K562 (cell line): ENCODE measurements at regions not wholly inside any gene's neighbourhood (a gene's known extent, or its start where the extent isn't known, plus 50 kb on each side); places are given as distances from the start of the nearest gene placed in this dataset.
"Not testable (repeated sequence)": the region's sequence is repeated elsewhere in the genome, so short reads cannot be mapped to it uniquely, and the experiment has no call there.

Experiments used
- ATAC-seq: fragments of 200-7000 bp; cut with Tn5 transposase; 3 replicates; pipeline ENCODE4 v1.9.1; 2020; ENCODE audit warnings: moderate library complexity
- BruUV-seq: library from RNA; stranded (reverse); fragments of 400-500 nt; replicated peaks from 2 replicates; lab custom pipeline; 2021; lab: Mats Ljungman, UMichigan
- CTCF ChIA-PET: fragments of 300-600 bp; formaldehyde crosslinking; extraction: SDS; loops from one replicate; lab custom pipeline; 2021; ENCODE audit warnings: low intra/inter-chr PET ratio; lab: Yijun Ruan, JAX
- POLR2A ChIA-PET: fragments of 300-600, 350-650 bp; sonication (Branson Sonifier 250); formaldehyde crosslinking; extraction: SDS; loops from one replicate; lab custom pipeline; 2021; ENCODE audit warnings: antibody characterized with exemption, inconsistent platforms; lab: Yijun Ruan, JAX
- DNase-seq, 4 experiments: peaks; one replicate each; pipeline versions ENCODE4 v3.0.0 to v3.0.0-alpha.2; 2011 to 2018; ENCODE audit warnings: low spot score in 3 of 4, mixed read lengths in 3 of 4; ENCODE audit errors: extremely low read depth in 1 of 4
- FAIRE-seq: peaks from 2 replicates; lab custom pipeline; 2011; peaks lifted over from hg19 to GRCh38; lab: Jason Lieb, UNC
- H2AFZ ChIP-seq: 2 replicates; pipeline ENCODE4 v1.6.0; 2011; ENCODE audit warnings: low read depth, low read length, control low read depth, inconsistent platforms
- H3K27ac ChIP-seq: fragments of 200-600 bp; 3 replicates; pipeline ENCODE4 v1.8.0; 2011; ENCODE audit warnings: low read depth, mild to moderate bottlenecking, control low read depth, inconsistent platforms, low read length, moderate library complexity, mixed read lengths; ENCODE audit errors: extremely low read depth
- H3K27me3 ChIP-seq, 2 experiments: fragments of 300-600 bp in 1 of 2; 2 replicates in 1 of 2; 3 replicates in 1 of 2; pipeline versions ENCODE4 v1.6.0 to v1.8.0; 2011; ENCODE audit warnings: inconsistent platforms in 2 of 2, low read length in 2 of 2, mild to moderate bottlenecking in 1 of 2, mixed read lengths in 1 of 2, moderate library complexity in 1 of 2; ENCODE audit not compliant: control insufficient read depth in 2 of 2, insufficient read depth in 2 of 2
- H3K36me3 ChIP-seq: fragments of 300-600 bp; 3 replicates; pipeline ENCODE4 v1.8.0; 2011; ENCODE audit warnings: mild to moderate bottlenecking, low read length, inconsistent platforms; ENCODE audit not compliant: control insufficient read depth, insufficient read depth
- H3K4me1 ChIP-seq, 2 experiments: fragments of 200-600 bp in 1 of 2; replicated peaks in 1 of 2; 2 replicates in 1 of 2; 3 replicates in 1 of 2; pipeline versions ENCODE4 v1.5.1 to v1.8.0; 2011; ENCODE audit warnings: inconsistent platforms in 2 of 2, low read length in 2 of 2, mild to moderate bottlenecking in 1 of 2, mixed read lengths in 1 of 2, moderate library complexity in 1 of 2; ENCODE audit not compliant: control insufficient read depth in 2 of 2, insufficient read depth in 2 of 2
- H3K4me2 ChIP-seq: 2 replicates; pipeline ENCODE4 v1.6.1; 2011; ENCODE audit warnings: low read length, control low read depth, inconsistent platforms, mixed read lengths; ENCODE audit not compliant: insufficient read depth
- H3K4me3 ChIP-seq: fragments of 200-600 bp; sonication (generic), shearing (Covaris generic); 2 replicates; pipeline ENCODE4 v1.5.1; 2016; ENCODE audit warnings: control low read depth, inconsistent platforms
- H3K79me2 ChIP-seq: fragments of 200-600 bp; 3 replicates; pipeline ENCODE4 v1.8.0; 2011; ENCODE audit warnings: low read length, inconsistent platforms; ENCODE audit not compliant: control insufficient read depth, insufficient read depth
- H3K9ac ChIP-seq, 2 experiments: 2 replicates each; pipeline versions ENCODE4 v1.6.0 to v1.6.1; 2011; ENCODE audit warnings: low read depth in 2 of 2, low read length in 2 of 2, control low read depth in 1 of 2, inconsistent platforms in 1 of 2, mild to moderate bottlenecking in 1 of 2, mixed read lengths in 1 of 2; ENCODE audit not compliant: insufficient read depth in 1 of 2
- H3K9me1 ChIP-seq: one replicate; pipeline ENCODE4 v1.6.0; 2011; ENCODE audit warnings: inconsistent platforms, mild to moderate bottlenecking, low read length, moderate library complexity; ENCODE audit not compliant: control insufficient read depth, insufficient read depth
- H3K9me3 ChIP-seq: replicated peaks from 2 replicates; pipeline ENCODE4 v1.5.1; 2011; ENCODE audit warnings: low read depth, low read length, inconsistent platforms; ENCODE audit not compliant: control insufficient read depth, insufficient read depth
- H4K20me1 ChIP-seq: replicated peaks from 2 replicates; pipeline ENCODE4 v1.6.1; 2011; ENCODE audit warnings: low read length, inconsistent platforms, mixed read lengths; ENCODE audit not compliant: control insufficient read depth, insufficient read depth
- U2AF1 ChIP-seq: fragments of 200-400 bp; formaldehyde crosslinking; optimal IDR thresholded peaks from 2 replicates; pipeline ENCODE3; 2017; ENCODE audit warnings: mild to moderate bottlenecking, low read depth, low read length, moderate library complexity
- WGBS: fragments of 100-300 bp; shearing (Covaris generic); methylation state at CpG from one replicate; pipeline ENCODE4 v1.1.6; 2016; ENCODE audit warnings: low coverage, mixed read lengths; ENCODE audit not compliant: insufficient coverage; ENCODE audit errors: missing lambda C conversion rate; 5-methylcytosine and 5-hydroxymethylcytosine counted together
- in situ Hi-C: fragments of 300-500 bp; cut with MboI; formaldehyde crosslinking; loops from 4 replicates; pipeline ENCODE4 v1.15.0; 2018; ENCODE audit warnings: inconsistent platforms, mixed read lengths
- intact Hi-C: fragments of 100-400 bp; cut with micrococcal nuclease; formaldehyde crosslinking; loops from 2 replicates; pipeline ENCODE4 v1.14.2; 2022

DNA sequence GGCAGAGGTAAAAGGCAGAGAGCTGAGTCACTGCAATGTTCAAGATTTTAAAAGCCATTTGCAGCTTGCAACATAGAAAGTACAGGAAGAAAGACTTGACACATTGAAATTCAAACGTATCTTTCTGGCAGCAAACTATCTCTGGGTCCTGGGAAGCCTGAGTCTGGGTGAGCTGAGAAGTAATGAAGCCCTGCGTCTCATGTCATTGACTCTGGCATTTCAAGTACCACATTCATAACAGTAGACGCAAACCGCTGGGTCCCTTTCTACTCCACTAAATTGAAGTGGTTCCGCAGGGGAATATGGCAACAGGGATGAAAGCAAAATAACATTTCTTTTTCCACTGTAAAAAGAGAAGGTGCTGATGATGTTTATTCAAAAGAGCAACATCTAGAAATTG is 694.3 kb downstream of the BRINP1 start:
- Histone ChIP-seq H3K79me2 (no peaks in the 10 kb centered on the region), H3K27ac (no peak overlapping the region), H4K20me1 (no peaks in the 10 kb centered on the region), H3K4me1 (no peaks in the 10 kb centered on the region), H3K36me3 (no peaks in the 10 kb centered on the region), H3K4me3 (no peak overlapping the region), H3K9me1 (no peaks in the 10 kb centered on the region), H2AFZ (no peak overlapping the region), H3K27me3 (no peaks in the 10 kb centered on the region), H3K9me3 (no peaks in the 10 kb centered on the region), H3K4me2 (no peak overlapping the region), H3K9ac (no peak overlapping the region)
- no TSS peak for BruUV-seq
- intact Hi-C loops: no loop called here
- no peak for FAIRE-seq
- ChIA-PET CTCF (no interaction called here), POLR2A (no interaction called here)
- in situ Hi-C loops: no loop called here
- no peak for TF ChIP-seq U2AF1
- ATAC-seq: no peak
- WGBS: 4% methylated on average over 5 of the region's 5 CpGs
- DNase-seq: no peak

DNA sequence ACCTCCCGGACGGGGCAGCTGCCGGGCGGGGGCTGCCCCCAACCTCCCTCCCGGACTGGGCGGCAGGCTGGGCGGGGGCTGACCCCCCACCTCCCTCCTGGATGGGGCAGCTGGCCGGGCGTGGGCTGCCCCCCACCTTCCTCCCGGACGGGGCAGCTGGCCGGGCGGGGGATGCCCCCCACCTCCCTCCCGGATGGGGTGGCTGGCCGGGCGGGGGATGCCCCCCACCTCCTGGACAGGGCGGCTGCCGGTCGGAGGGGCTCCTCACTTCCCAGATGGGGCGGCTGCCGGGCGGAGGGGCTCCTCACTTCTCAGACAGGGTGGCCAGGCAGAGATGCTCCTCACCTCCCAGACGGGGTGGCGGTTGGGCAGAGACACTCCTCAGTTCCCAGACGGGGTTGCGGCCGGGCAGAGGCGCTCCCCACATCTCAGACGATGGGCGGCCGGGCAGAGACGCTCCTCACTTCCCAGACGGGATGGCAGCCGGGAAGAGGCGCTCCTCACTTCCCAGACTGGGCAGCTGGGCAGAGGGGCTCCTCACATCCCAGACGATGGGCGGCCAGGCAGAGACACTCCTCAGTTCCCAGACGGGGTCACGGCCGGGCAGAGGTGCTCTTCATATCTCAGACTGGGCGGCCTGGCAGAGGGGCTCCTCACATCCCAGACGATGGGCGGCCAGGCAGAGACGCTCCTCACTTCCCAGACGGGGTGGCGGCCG is 691.1 kb downstream of the BRINP1 start:
- CTCF ChIA-PET, H3K4me2 ChIP-seq, H3K79me2 ChIP-seq, H3K4me1 ChIP-seq, POLR2A ChIA-PET, H3K9ac ChIP-seq, H3K36me3 ChIP-seq, H3K27ac ChIP-seq, FAIRE-seq, H3K4me3 ChIP-seq, DNase-seq, in situ Hi-C loops, ATAC-seq, H2AFZ ChIP-seq, BruUV-seq, H4K20me1 ChIP-seq, intact Hi-C loops, H3K9me1 ChIP-seq, H3K27me3 ChIP-seq, H3K9me3 ChIP-seq: not testable (repeated sequence)
- WGBS: 0% methylated on average over 1 of the region's 47 CpGs
